Endothelial cell of umbilical vein (primary cell): ENCODE measurements at regions not wholly inside any gene's neighbourhood (a gene's known extent, or its start where the extent isn't known, plus 50 kb on each side); places are given as distances from the start of the nearest gene placed in this dataset.

Source experiments
- BruUV-seq: library from RNA; stranded (reverse); fragments of 400-500 nt; replicated peaks from 2 replicates; lab custom pipeline; 2021; lab: Mats Ljungman, UMichigan
- CTCF ChIA-PET: fragments of 300-600, 350-600 bp; sonication (Branson Sonifier 250); formaldehyde crosslinking; loops from one replicate; lab custom pipeline; 2021; ENCODE audit warnings: antibody characterized with exemption, inconsistent platforms; lab: Charles Lee
- POLR2A ChIA-PET: fragments of 300-600, 350-600 bp; sonication (Branson Sonifier 250); formaldehyde crosslinking; loops from one replicate; lab custom pipeline; 2021; ENCODE audit warnings: antibody characterized with exemption, inconsistent platforms; lab: Charles Lee
- DNase-seq: peaks from one replicate; pipeline ENCODE4 v3.0.0-alpha.2; 2011; ENCODE audit warnings: low read depth, low spot score
- FAIRE-seq: peaks from 2 replicates; lab custom pipeline; 2011; peaks lifted over from hg19 to GRCh38; lab: Jason Lieb, UNC
- H2AFZ ChIP-seq: 2 replicates; pipeline ENCODE4 v1.6.0; 2012; ENCODE audit warnings: low read depth, low read length, control low read depth, inconsistent platforms
- H3K27ac ChIP-seq: 2 replicates; pipeline ENCODE4 v1.5.1; 2011; ENCODE audit warnings: low read depth, mild to moderate bottlenecking, control low read depth, low read length, moderate library complexity; ENCODE audit not compliant: insufficient read depth
- H3K27me3 ChIP-seq, 2 experiments: 2 replicates each; pipeline versions ENCODE4 v1.6.0 to v1.6.1; 2011; ENCODE audit warnings: low read length in 2 of 2, mixed read lengths in 1 of 2; ENCODE audit not compliant: control insufficient read depth in 2 of 2, insufficient read depth in 2 of 2
- H3K36me3 ChIP-seq, 2 experiments: 2 replicates in 1 of 2; 3 replicates in 1 of 2; pipeline ENCODE4 v1.5.1; 2011; ENCODE audit warnings: low read length in 2 of 2, mild to moderate bottlenecking in 1 of 2, moderate library complexity in 1 of 2; ENCODE audit not compliant: control insufficient read depth in 2 of 2, insufficient read depth in 2 of 2; ENCODE audit errors: extremely low read depth in 1 of 2
- H3K4me1 ChIP-seq: 3 replicates; pipeline ENCODE4 v1.5.1; 2011; ENCODE audit warnings: mild to moderate bottlenecking, low read length; ENCODE audit not compliant: control insufficient read depth, insufficient read depth; ENCODE audit errors: extremely low read depth
- H3K4me2 ChIP-seq: 2 replicates; pipeline ENCODE4 v1.6.1; 2011; ENCODE audit warnings: low read length, control low read depth, mixed read lengths; ENCODE audit not compliant: insufficient read depth
- H3K4me3 ChIP-seq, 3 experiments: fragments of 200-600 bp in 1 of 3; sonication (generic), shearing (Covaris generic) in 1 of 3; replicated peaks in 1 of 3; 2 replicates each; pipeline ENCODE4 v1.5.1; 2011 to 2016; ENCODE audit warnings: control low read depth in 3 of 3, low read length in 3 of 3, mild to moderate bottlenecking in 2 of 3, inconsistent platforms in 1 of 3, low read depth in 1 of 3, moderate library complexity in 1 of 3; ENCODE audit not compliant: insufficient read depth in 1 of 3
- H3K79me2 ChIP-seq: 2 replicates; pipeline ENCODE4 v1.6.0; 2012; ENCODE audit warnings: low read length, inconsistent platforms; ENCODE audit not compliant: control insufficient read depth, insufficient read depth
- H3K9ac ChIP-seq: replicated peaks from 2 replicates; pipeline ENCODE3; 2011; ENCODE audit warnings: low read length, control low read depth; ENCODE audit not compliant: insufficient read depth; ENCODE audit errors: extremely low read depth
- H3K9me1 ChIP-seq: replicated peaks from 3 replicates; pipeline ENCODE4 v1.6.0; 2011; ENCODE audit warnings: mild to moderate bottlenecking, low read length; ENCODE audit not compliant: control insufficient read depth, insufficient read depth; ENCODE audit errors: extremely low read depth
- H3K9me3 ChIP-seq: replicated peaks from 2 replicates; pipeline ENCODE4 v1.5.1; 2012; ENCODE audit warnings: low read length, inconsistent platforms; ENCODE audit not compliant: control insufficient read depth, insufficient read depth
- H4K20me1 ChIP-seq: replicated peaks from 2 replicates; pipeline ENCODE3; 2011; ENCODE audit warnings: mild to moderate bottlenecking, low read length; ENCODE audit not compliant: control insufficient read depth, insufficient read depth; ENCODE audit errors: extremely low read depth
- EZH2 ChIP-seq: IDR thresholded peaks from 2 replicates; pipeline ENCODE4 v1.6.1; 2012; ENCODE audit warnings: borderline replicate concordance, low read depth, mild to moderate bottlenecking, moderate library complexity, low read length, inconsistent platforms; ENCODE audit not compliant: severe bottlenecking
- FOS ChIP-seq: IDR thresholded peaks from 2 replicates; pipeline ENCODE4 v1.6.1; 2011; ENCODE audit warnings: mild to moderate bottlenecking, low read length, moderate library complexity, borderline replicate concordance; ENCODE audit not compliant: insufficient read depth
- GATA2 ChIP-seq: IDR thresholded peaks from 2 replicates; pipeline ENCODE4 v1.7.0; 2011; ENCODE audit warnings: low read depth, mild to moderate bottlenecking, moderate library complexity, mixed read lengths, low read length; ENCODE audit not compliant: insufficient read length, insufficient read depth
- JUN ChIP-seq: IDR thresholded peaks from 2 replicates; pipeline ENCODE4 v1.6.1; 2011; ENCODE audit warnings: borderline replicate concordance, low read depth; ENCODE audit not compliant: insufficient read length, insufficient read depth
- MYC ChIP-seq: IDR thresholded peaks from one replicate; pipeline ENCODE4 v1.6.1; 2011; ENCODE audit warnings: mild to moderate bottlenecking, low read depth, low read length
- POLR2A ChIP-seq: IDR thresholded peaks from 2 replicates; pipeline ENCODE4 v1.6.1; 2012; ENCODE audit warnings: low read depth, mild to moderate bottlenecking, control low read depth, low read length
- POLR2AphosphoS5 ChIP-seq: IDR thresholded peaks from 2 replicates; pipeline ENCODE4 v1.6.1; 2012; ENCODE audit warnings: low read depth, mild to moderate bottlenecking, control low read depth, low read length, moderate library complexity; ENCODE audit not compliant: insufficient read depth
- dilution Hi-C: fragments of 300-500 bp; cut with MboI; formaldehyde crosslinking; loops from one replicate; pipeline ENCODE4 v1.15.0; 2019; ENCODE audit warnings: low sequenced_read_pairs; ENCODE audit not compliant: extremely low pct_ligation_motif_present
- intact Hi-C: fragments of 100-400 bp; cut with micrococcal nuclease; formaldehyde crosslinking; loops from one replicate; pipeline ENCODE4 v1.10.0; 2022
- TF ChIP-seq, protein P1 (sequence below), 2 donors: IDR thresholded peaks; 1 replicate in 1 of 2; 2 replicates in 1 of 2; pipeline ENCODE4 v1.5.1; 2011; ENCODE audit warnings: low read length in 2 of 2, mild to moderate bottlenecking in 2 of 2, moderate library complexity in 2 of 2, control low read depth in 1 of 2, inconsistent platforms in 1 of 2, low read depth in 1 of 2; ENCODE audit not compliant: insufficient read depth in 1 of 2; ENCODE audit errors: extremely low read depth in 1 of 2
- TF ChIP-seq, protein P2 (sequence below): IDR thresholded peaks from 2 replicates; pipeline ENCODE4 v1.6.1; 2011; ENCODE audit not compliant: insufficient read depth, insufficient read length

DNA sequence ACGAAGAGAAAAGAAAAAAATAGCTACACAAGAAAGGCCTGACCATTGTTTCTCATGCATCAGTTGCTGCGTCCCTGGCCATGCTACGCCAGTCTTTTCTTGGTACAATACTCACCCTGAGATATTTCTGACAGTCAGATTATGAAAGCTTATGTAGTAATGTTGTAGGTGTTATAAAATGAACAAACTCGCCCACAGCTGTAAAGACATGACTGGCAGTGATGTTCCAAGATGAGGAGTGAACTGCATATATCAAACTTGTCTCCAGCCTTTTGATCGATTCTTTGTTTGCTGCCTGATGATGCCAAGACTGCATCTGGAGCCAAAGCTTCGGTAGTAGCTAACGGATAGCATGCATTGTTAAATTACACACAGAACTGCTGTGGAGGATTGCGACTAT lies 822.7 kb downstream of the TUSC7 start:
- intact Hi-C loops (no loop called here), dilution Hi-C loops (no loop called here)
- no peaks in the 10 kb centered on the region for H3K79me2 ChIP-seq
- TF ChIP-seq POLR2AphosphoS5 (no peak), JUN (no peak), FOS (no peak), POLR2A (no peak), EZH2 (no peak), MYC (no peak), GATA2 (no peak)
- TF ChIP-seq, protein P1, sequence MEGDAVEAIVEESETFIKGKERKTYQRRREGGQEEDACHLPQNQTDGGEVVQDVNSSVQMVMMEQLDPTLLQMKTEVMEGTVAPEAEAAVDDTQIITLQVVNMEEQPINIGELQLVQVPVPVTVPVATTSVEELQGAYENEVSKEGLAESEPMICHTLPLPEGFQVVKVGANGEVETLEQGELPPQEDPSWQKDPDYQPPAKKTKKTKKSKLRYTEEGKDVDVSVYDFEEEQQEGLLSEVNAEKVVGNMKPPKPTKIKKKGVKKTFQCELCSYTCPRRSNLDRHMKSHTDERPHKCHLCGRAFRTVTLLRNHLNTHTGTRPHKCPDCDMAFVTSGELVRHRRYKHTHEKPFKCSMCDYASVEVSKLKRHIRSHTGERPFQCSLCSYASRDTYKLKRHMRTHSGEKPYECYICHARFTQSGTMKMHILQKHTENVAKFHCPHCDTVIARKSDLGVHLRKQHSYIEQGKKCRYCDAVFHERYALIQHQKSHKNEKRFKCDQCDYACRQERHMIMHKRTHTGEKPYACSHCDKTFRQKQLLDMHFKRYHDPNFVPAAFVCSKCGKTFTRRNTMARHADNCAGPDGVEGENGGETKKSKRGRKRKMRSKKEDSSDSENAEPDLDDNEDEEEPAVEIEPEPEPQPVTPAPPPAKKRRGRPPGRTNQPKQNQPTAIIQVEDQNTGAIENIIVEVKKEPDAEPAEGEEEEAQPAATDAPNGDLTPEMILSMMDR (IDR thresholded peaks at IDR 0.05; ENCODE audit: extremely low read depth in 1 of 2, insufficient read depth in 1 of 2, low read depth in 1 of 2, low read length in 2 of 2): no peak
- TF ChIP-seq, protein P2, sequence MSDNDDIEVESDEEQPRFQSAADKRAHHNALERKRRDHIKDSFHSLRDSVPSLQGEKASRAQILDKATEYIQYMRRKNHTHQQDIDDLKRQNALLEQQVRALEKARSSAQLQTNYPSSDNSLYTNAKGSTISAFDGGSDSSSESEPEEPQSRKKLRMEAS: no peak
- no peaks in the 10 kb centered on the region for H4K20me1 ChIP-seq
- no peaks in the 10 kb centered on the region for H3K9me1 ChIP-seq
- H3K9me3 ChIP-seq: no peaks in the 10 kb centered on the region
- CTCF ChIA-PET: interaction anchor here (0.9 to 3.4 kb wide), 2 partner anchors 18 to 761 kb away, joined by 3 to 11 read pairs; no protein-coding TSS in a partner anchor
- H3K9ac ChIP-seq: no peak overlapping the region
- no peak overlapping the region for H3K4me3 ChIP-seq
- DNase-seq: no peak
- no peak overlapping the region for H3K27ac ChIP-seq
- no peak overlapping the region for H3K4me2 ChIP-seq
- peaks cover 0 to 3% of the 10 kb centered on the region in 2 experiments for H3K27me3 ChIP-seq
- POLR2A ChIA-PET: no interaction called here
- H3K36me3 ChIP-seq: no peaks in the 10 kb centered on the region
- FAIRE-seq: no peak
- no TSS peak for BruUV-seq
- no peaks in the 10 kb centered on the region for H3K4me1 ChIP-seq
- no peak overlapping the region for H2AFZ ChIP-seq
